Panc1 (cell line): ENCODE measurements at regions not wholly inside any gene's neighbourhood (a gene's known extent, or its start where the extent isn't known, plus 50 kb on each side); places are given as distances from the start of the nearest gene placed in this dataset.

ENCODE experiments used
- ATAC-seq: fragments of 200-7000 bp; cut with Tn5 transposase; 2 replicates; pipeline ENCODE4 v1.9.1; 2020; ENCODE audit warnings: mild to moderate bottlenecking, moderate library complexity
- BruUV-seq: library from RNA; stranded (reverse); fragments of 400-500 nt; replicated peaks from 2 replicates; lab custom pipeline; 2021; lab: Mats Ljungman, UMichigan
- CTCF ChIA-PET: fragments of 300-600 bp; sonication (Branson Sonifier 250); formaldehyde crosslinking; loops from one replicate; lab custom pipeline; 2022; ENCODE audit warnings: antibody characterized with exemption; lab: Charles Lee
- POLR2A ChIA-PET: fragments of 300-600 bp; sonication (Branson Sonifier 250); formaldehyde crosslinking; loops from one replicate; lab custom pipeline; 2022; ENCODE audit warnings: antibody characterized with exemption; lab: Charles Lee
- DNase-seq: peaks from one replicate; pipeline ENCODE4 v3.0.0-alpha.2; 2010; ENCODE audit warnings: low read depth, low spot score
- H3K27ac ChIP-seq: 2 replicates; pipeline ENCODE4 v1.5.1; 2011; ENCODE audit warnings: mild to moderate bottlenecking, low read length, inconsistent platforms
- H3K27me3 ChIP-seq: fragments of 200-500 bp; sonication (Bioruptor generic); 2 replicates; pipeline ENCODE4 v1.6.0; 2014; ENCODE audit warnings: low read length, inconsistent platforms; ENCODE audit not compliant: control insufficient read depth, insufficient read depth
- H3K36me3 ChIP-seq: fragments of 200-500 bp; sonication (Bioruptor generic); 2 replicates; pipeline ENCODE4 v1.5.1; 2014; ENCODE audit warnings: inconsistent platforms, mild to moderate bottlenecking, low read length, moderate library complexity; ENCODE audit not compliant: control insufficient read depth, insufficient read depth
- H3K4me1 ChIP-seq: 2 replicates; pipeline ENCODE4 v1.5.1; 2011; ENCODE audit warnings: inconsistent platforms, mild to moderate bottlenecking, low read length, moderate library complexity; ENCODE audit not compliant: control insufficient read depth, insufficient read depth
- H3K4me3 ChIP-seq, 2 experiments: 2 replicates each; pipeline ENCODE4 v1.5.1; 2011 to 2012; ENCODE audit warnings: low read depth in 2 of 2, low read length in 2 of 2, mild to moderate bottlenecking in 2 of 2, inconsistent platforms in 1 of 2, moderate library complexity in 1 of 2
- H3K9me3 ChIP-seq: fragments of 200-500 bp; sonication (Bioruptor generic); 2 replicates; pipeline ENCODE4 v1.5.1; 2014; ENCODE audit warnings: low read depth, mild to moderate bottlenecking, inconsistent platforms, low read length, moderate library complexity; ENCODE audit not compliant: control insufficient read depth, insufficient read depth
- CTCF ChIP-seq: fragments of 450-650 bp; IDR thresholded peaks from 2 replicates; pipeline ENCODE4 v1.5.1; 2017; ENCODE audit warnings: mild to moderate bottlenecking
- POLR2AphosphoS5 ChIP-seq: IDR thresholded peaks from 2 replicates; pipeline ENCODE4 v1.6.1; 2012; ENCODE audit warnings: mild to moderate bottlenecking, low read depth, low read length, moderate library complexity
- REST ChIP-seq, 2 experiments: IDR thresholded peaks; 2 replicates each; pipeline ENCODE4 v1.6.1; 2011 to 2012; ENCODE audit warnings: low read depth in 2 of 2, control low read depth in 1 of 2, low read length in 1 of 2, mild to moderate bottlenecking in 1 of 2, moderate library complexity in 1 of 2; ENCODE audit not compliant: insufficient read depth in 1 of 2
- SIN3A ChIP-seq: IDR thresholded peaks from 2 replicates; pipeline ENCODE4 v1.6.1; 2012; ENCODE audit warnings: low read depth, mild to moderate bottlenecking, low read length, moderate library complexity, borderline replicate concordance; ENCODE audit not compliant: insufficient read depth
- TCF7L2 ChIP-seq: IDR thresholded peaks from 2 replicates; pipeline ENCODE4 v1.6.1; 2011; ENCODE audit warnings: mild to moderate bottlenecking, low read depth, low read length, inconsistent platforms
- in situ Hi-C: cut with HindIII; loops from 2 replicates; pipeline ENCODE4 v1.10.0; 2016; ENCODE audit warnings: low sequenced_read_pairs, low pct_unique_long_range_greater_than_20kb
- intact Hi-C: fragments of 100-400 bp; cut with micrococcal nuclease; formaldehyde crosslinking; loops from one replicate; pipeline ENCODE4 v1.10.0; 2022; ENCODE audit not compliant: unreplicated experiment

GRCh38 chr5:168005936-168006335 is 285.5 kb upstream of the WWC1 start:
- DNase-seq = no peak
- H3K27me3 ChIP-seq = no peaks in the 10 kb centered on the region; the same call in 1 of the 2 replicates
- no peak overlapping the region for H3K4me3 ChIP-seq
- TF ChIP-seq CTCF (no peak), SIN3A (no peak), REST (IDR thresholded peaks at IDR 0.05; ENCODE audit: insufficient read depth in 1 of 2, low read depth in 2 of 2, low read length in 1 of 2) (no peak), POLR2AphosphoS5 (no peak), TCF7L2 (no peak)
- in situ Hi-C loops (no loop called here), intact Hi-C loops (no loop called here)
- H3K9me3 ChIP-seq = no peaks in the 10 kb centered on the region
- ChIA-PET POLR2A (no interaction called here), CTCF (no interaction called here)
- ATAC-seq = no peak
- BruUV-seq = no TSS peak
- no peaks in the 10 kb centered on the region for H3K36me3 ChIP-seq
- no peak overlapping the region for H3K27ac ChIP-seq
- no peaks in the 10 kb centered on the region for H3K4me1 ChIP-seq

GRCh38 chr5:168006456-168007130 is 284.9 kb upstream of the WWC1 start:
- no peak for TF ChIP-seq TCF7L2
- TF ChIP-seq REST (IDR thresholded peaks at IDR 0.05; ENCODE audit: insufficient read depth in 1 of 2, low read depth in 2 of 2, low read length in 1 of 2) = no peak
- TF ChIP-seq SIN3A = no peak
- TF ChIP-seq POLR2AphosphoS5 = no peak
- TF ChIP-seq CTCF = no peak
- in situ Hi-C loops = no loop called here
- ATAC-seq (no peak), DNase-seq (no peak)
- ChIA-PET CTCF (interaction anchor here (0.6 kb wide), 1 partner anchor 41 kb away, joined by 3 read pairs; no protein-coding TSS in a partner anchor), POLR2A (no interaction called here)
- H3K27ac ChIP-seq = no peak overlapping the region
- intact Hi-C loops = no loop called here
- no peak overlapping the region for H3K4me3 ChIP-seq
- H3K36me3 ChIP-seq = no peaks in the 10 kb centered on the region
- no TSS peak for BruUV-seq
- no peaks in the 10 kb centered on the region; the same call in 1 of the 2 replicates for H3K27me3 ChIP-seq
- H3K9me3 ChIP-seq = no peaks in the 10 kb centered on the region
- no peaks in the 10 kb centered on the region for H3K4me1 ChIP-seq
